ES-I3 (cell line): ENCODE measurements at regions not wholly inside any gene's neighbourhood (a gene's known extent, or its start where the extent isn't known, plus 50 kb on each side); places are given as distances from the start of the nearest gene placed in this dataset.

ENCODE experiments used
- H3K36me3 ChIP-seq: 2 replicates; pipeline ENCODE4 v1.6.1; 2013; ENCODE audit warnings: mild to moderate bottlenecking, low read length, control low read depth, moderate library complexity; ENCODE audit not compliant: insufficient read depth
- H3K4me1 ChIP-seq: 2 replicates; pipeline ENCODE4 v1.6.1; 2013; ENCODE audit warnings: mild to moderate bottlenecking, control low read depth, low read length; ENCODE audit not compliant: insufficient read depth
- H3K9ac ChIP-seq: 2 replicates; pipeline ENCODE4 v1.6.1; 2013; ENCODE audit warnings: low read depth, mild to moderate bottlenecking, low read length, moderate library complexity
- H3K9me3 ChIP-seq: 2 replicates; pipeline ENCODE4 v1.6.1; 2013; ENCODE audit warnings: mild to moderate bottlenecking, low read length, moderate library complexity; ENCODE audit not compliant: control insufficient read depth, insufficient read depth

GRCh38 chr21:25398630-25399029 lies 208.7 kb downstream of the MRPL39 start:
- no peaks in the 10 kb centered on the region; the same call in 1 of the 2 replicates for H3K4me1 ChIP-seq
- H3K9ac ChIP-seq = no peak overlapping the region
- H3K9me3 ChIP-seq = no peaks in the 10 kb centered on the region
- no peaks in the 10 kb centered on the region for H3K36me3 ChIP-seq

- no peaks in the 10 kb centered on the region; the same call in 1 of the 2 replicates for H3K4me1 ChIP-seq
- no peak overlapping the region for H3K9ac ChIP-seq
- no peaks in the 10 kb centered on the region for H3K36me3 ChIP-seq
- no peaks in the 10 kb centered on the region for H3K9me3 ChIP-seq
Observed at GRCh38 chr21:25396135-25396711, 211.1 kb downstream of the MRPL39 start.

DNA sequence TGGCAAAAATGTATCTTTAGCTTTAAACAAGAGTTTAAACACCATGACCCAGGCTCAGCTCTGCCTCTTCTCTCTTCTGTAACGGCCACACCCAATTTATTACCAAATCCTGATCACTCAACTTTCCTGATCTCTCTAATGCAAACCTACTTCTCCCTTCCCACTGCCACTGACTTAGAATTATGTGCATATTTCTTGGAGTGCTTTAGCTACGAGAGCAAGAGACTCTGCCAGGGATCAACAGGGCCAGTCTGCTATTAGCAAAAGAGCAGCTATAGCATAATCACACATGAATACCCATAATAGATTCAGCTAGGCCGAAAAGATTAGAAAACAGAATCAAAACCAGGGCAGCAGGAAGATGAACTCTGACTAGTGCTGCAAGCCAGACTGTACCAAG lies 215.5 kb downstream of the MRPL39 start:
- H3K9ac ChIP-seq = no peak overlapping the region
- H3K9me3 ChIP-seq = no peaks in the 10 kb centered on the region
- no peaks in the 10 kb centered on the region for H3K36me3 ChIP-seq
- no peaks in the 10 kb centered on the region for H3K4me1 ChIP-seq

DNA sequence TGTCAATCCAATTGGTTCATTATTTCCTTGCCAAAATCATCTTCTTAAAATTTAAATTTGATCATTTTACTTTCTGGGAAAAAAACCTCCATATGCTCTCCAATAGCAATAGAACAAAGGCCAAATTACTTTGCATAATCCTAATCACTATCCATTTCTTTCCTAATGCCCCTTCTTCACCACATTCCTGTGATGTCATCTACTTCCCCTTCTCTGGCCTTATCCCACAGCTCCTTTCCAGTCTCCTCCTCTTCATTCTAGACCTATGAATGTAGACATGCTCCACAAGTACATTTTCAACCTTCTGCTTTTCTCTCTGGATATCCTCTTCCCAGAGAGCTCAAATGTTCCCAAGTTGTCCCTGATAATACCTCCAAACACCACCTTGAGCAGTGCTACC lies 216.6 kb downstream of the MRPL39 start:
- H3K36me3 ChIP-seq = no peaks in the 10 kb centered on the region
- H3K9me3 ChIP-seq = no peaks in the 10 kb centered on the region
- no peak overlapping the region for H3K9ac ChIP-seq
- no peaks in the 10 kb centered on the region; the same call in 1 of the 2 replicates for H3K4me1 ChIP-seq

DNA sequence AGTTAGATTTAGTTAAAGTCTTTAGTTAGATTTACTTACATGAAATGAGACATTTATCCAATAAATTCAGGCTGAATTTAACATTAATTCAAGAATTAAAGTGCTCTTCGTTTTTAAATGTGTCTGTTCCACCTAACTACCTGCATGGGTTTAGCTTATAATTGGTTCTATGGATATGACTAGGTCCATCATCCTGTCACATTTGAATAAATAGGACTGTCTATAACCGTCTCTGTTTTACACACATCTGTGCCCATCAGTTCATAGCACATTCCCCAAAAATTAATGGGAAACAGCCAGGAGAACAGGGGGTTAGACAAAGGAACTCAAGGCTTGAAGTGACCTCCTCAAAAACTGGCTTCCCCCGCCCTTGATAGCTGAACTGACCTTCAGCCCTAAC lies 219.6 kb downstream of the MRPL39 start:
- no peaks in the 10 kb centered on the region for H3K9me3 ChIP-seq
- H3K4me1 ChIP-seq = no peaks in the 10 kb centered on the region; the same call in 1 of the 2 replicates

GRCh38 chr21:25385911-25386474 lies 221.3 kb downstream of the MRPL39 start:
- H3K9me3 ChIP-seq = no peaks in the 10 kb centered on the region
- H3K4me1 ChIP-seq = no peaks in the 10 kb centered on the region; the same call in 1 of the 2 replicates
- no peaks in the 10 kb centered on the region for H3K36me3 ChIP-seq
- H3K9ac ChIP-seq = no peak overlapping the region

More for the DNA sequence above, 219.6 kb downstream of the MRPL39 start:
- H3K9ac ChIP-seq = no peak overlapping the region
- no peaks in the 10 kb centered on the region for H3K36me3 ChIP-seq

DNA sequence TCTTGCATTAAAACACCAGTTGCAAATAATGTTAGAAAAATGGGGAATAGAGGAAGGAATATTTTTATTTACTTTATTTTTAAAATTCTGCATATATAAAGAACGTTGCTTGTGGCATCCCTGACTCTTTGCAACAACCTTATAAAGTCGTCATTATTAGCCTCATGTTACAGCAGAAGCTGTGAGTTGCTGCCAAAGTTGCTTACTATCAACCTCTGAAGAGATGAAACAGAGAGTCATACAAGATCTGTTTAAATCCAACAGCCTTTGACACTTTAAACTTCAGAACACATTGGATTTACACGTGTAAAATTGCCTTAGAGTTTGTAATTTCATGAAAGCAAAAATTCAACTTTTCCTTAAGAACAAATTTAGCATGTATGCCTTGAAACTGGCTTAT lies 221.9 kb downstream of the MRPL39 start:
- Histone ChIP-seq H3K9me3 (no peaks in the 10 kb centered on the region), H3K4me1 (no peaks in the 10 kb centered on the region; the same call in 1 of the 2 replicates), H3K9ac (no peak overlapping the region), H3K36me3 (no peaks in the 10 kb centered on the region)

DNA sequence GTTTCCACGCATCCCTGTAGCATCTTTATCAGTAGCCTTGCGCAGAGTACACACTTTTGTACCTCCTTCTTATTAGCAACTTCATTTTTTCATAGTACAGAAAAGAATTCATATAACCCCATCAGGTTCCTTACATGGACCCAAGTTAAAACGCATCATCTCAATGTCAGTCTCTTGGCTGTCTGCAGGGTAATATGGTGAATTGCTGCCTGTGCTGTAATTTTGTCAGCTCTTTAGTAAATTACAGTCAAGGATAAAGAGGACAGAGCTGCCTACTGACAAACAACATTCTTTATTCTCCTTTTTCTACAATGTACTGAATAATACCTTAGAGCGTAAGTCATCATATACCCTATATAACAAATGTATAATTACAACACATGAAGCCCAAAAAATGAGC lies 222.5 kb downstream of the MRPL39 start:
- H3K9me3 ChIP-seq = no peaks in the 10 kb centered on the region
- no peaks in the 10 kb centered on the region for H3K36me3 ChIP-seq
- H3K9ac ChIP-seq = no peak overlapping the region
- no peaks in the 10 kb centered on the region; the same call in 1 of the 2 replicates for H3K4me1 ChIP-seq

- no peak overlapping the region; the same call in 1 of the 2 replicates for H3K9ac ChIP-seq
- no peaks in the 10 kb centered on the region; the same call in 1 of the 2 replicates for H3K4me1 ChIP-seq
- H3K9me3 ChIP-seq = no peaks in the 10 kb centered on the region
- H3K36me3 ChIP-seq = no peaks in the 10 kb centered on the region
Observed at GRCh38 chr21:25383545-25383944, 223.7 kb downstream of the MRPL39 start.

- Histone ChIP-seq H3K9ac (no peak overlapping the region), H3K36me3 (no peaks in the 10 kb centered on the region), H3K9me3 (no peaks in the 10 kb centered on the region; the same call in 1 of the 2 replicates), H3K4me1 (no peaks in the 10 kb centered on the region; the same call in 1 of the 2 replicates)
Observed at GRCh38 chr21:25381936-25382452, 225.3 kb downstream of the MRPL39 start.

DNA sequence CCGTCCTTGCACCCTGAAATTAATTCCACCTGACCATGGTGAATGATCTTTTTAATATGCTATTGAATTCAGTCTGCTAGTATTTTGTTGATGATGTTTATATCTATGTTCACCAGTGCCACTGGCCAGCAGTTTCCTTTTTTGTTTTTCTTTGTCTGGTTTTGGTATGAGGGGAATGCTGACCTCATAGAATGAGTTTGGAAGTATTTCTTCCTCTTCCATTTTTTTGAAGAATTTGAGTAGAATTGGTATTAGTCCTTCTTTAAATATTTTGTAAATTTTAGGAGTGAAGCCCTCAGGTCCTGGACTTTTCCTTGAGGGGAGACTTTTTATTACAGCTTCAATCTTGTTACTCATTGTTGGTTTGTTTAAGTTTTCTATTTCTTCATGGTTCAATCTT lies 231.6 kb downstream of the MRPL39 start:
- Histone ChIP-seq H3K4me1 (peaks cover 25% of the 10 kb centered on the region), H3K36me3 (no peaks in the 10 kb centered on the region), H3K9me3 (no peaks in the 10 kb centered on the region; the same call in 1 of the 2 replicates), H3K9ac (no peak overlapping the region)

DNA sequence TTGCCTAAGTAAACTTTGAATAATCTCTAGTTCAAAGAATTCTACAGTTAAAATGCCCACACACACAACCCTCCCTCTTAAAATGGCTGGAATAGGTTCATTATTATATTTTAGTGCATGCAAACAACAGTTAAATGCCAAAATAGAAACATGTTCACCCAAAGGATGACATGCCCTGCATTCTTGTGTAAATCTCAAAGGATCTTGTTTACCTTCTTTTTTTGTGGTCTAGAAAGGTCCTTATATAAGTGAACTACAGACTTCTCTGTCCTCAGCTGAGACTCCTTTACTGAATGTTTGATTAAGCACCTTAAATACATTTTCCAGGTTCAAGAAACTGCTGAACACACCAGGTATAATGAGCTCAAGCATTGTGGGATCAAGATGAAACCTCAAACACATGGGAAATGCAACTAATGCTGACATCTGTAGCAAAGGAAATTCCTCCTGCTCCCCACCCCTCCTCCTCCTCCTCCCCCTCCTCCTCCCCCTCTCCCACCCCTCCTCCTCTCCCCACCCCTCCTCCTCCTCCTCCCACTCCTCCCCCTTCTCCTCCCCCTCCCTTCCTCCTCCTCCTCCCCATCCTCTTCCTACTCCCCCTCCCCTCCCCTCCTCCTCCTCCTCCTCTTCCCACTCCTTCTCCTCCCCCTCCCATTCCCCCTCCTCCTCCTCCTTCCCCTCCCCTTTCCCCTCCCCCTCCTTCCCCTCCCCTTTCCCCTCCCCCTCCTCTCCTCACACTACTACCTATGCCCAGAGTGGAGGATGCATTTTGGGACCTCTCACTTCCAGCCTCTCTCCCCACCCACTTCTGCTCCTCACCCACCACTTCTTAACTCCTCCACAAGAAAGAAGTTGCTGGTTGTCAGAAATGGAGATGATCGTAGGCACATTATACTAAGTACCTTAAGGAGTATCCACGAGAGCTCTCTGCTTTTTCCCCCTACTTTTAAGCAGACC lies 233.9 kb downstream of the MRPL39 start:
- H3K36me3 ChIP-seq = no peaks in the 10 kb centered on the region
- no peaks in the 10 kb centered on the region; the same call in 1 of the 2 replicates for H3K9me3 ChIP-seq
- peaks cover 31% of the 10 kb centered on the region for H3K4me1 ChIP-seq
- peak overlapping the region; percentile 22; the same call in 1 of the 2 replicates for H3K9ac ChIP-seq

- Histone ChIP-seq H3K9ac (no peak overlapping the region), H3K9me3 (no peaks in the 10 kb centered on the region), H3K36me3 (no peaks in the 10 kb centered on the region), H3K4me1 (peaks cover 31% of the 10 kb centered on the region)
Observed at GRCh38 chr21:25371841-25372425, 235.3 kb downstream of the MRPL39 start.

- H3K36me3 ChIP-seq = no peaks in the 10 kb centered on the region; the same call in 1 of the 2 replicates
- no peak overlapping the region for H3K9ac ChIP-seq
- peaks cover 31% of the 10 kb centered on the region for H3K4me1 ChIP-seq
- no peaks in the 10 kb centered on the region for H3K9me3 ChIP-seq
Observed at GRCh38 chr21:25370311-25370744, 237.0 kb downstream of the MRPL39 start.
